Amniotic epithelial cell (primary cell): ENCODE measurements at regions not wholly inside any gene's neighbourhood (a gene's known extent, or its start where the extent isn't known, plus 50 kb on each side); places are given as distances from the start of the nearest gene placed in this dataset.
"Not testable (repeated sequence)": the region's sequence is repeated elsewhere in the genome, so short reads cannot be mapped to it uniquely, and the experiment has no call there.

Source experiments
- DNase-seq: peaks from one replicate; pipeline ENCODE4 v3.0.0-alpha.2; 2010; ENCODE audit warnings: low read depth

- no peak for DNase-seq
Observed at GRCh38 chr12:93080452-93080851, 151.4 kb upstream of the EEA1 start.

GRCh38 chr12:93080994-93081809 lies 152.1 kb upstream of the EEA1 start:
- DNase-seq, result peak; percentile 61

GRCh38 chr12:93081810-93082165 lies 152.7 kb upstream of the EEA1 start:
- DNase-seq, result no peak

- no peak for DNase-seq
Observed at GRCh38 chr12:93085383-93086287, 156.5 kb upstream of the EEA1 start.

GRCh38 chr12:93086288-93086727 lies 157.2 kb upstream of the EEA1 start:
- no peak for DNase-seq

GRCh38 chr12:93087840-93088610 lies 158.9 kb upstream of the EEA1 start:
- DNase-seq, result no peak

GRCh38 chr12:93089805-93090569 lies 160.9 kb upstream of the EEA1 start:
- peak; percentile 93 for DNase-seq

GRCh38 chr12:93090731-93091172 lies 161.7 kb upstream of the EEA1 start:
- DNase-seq, result peak; percentile 71

- DNase-seq, result no peak
Observed at GRCh38 chr12:93091886-93092648, 163.0 kb upstream of the EEA1 start.

GRCh38 chr12:93092649-93092945 lies 163.5 kb upstream of the EEA1 start:
- no peak for DNase-seq

GRCh38 chr12:93093243-93093642 lies 164.1 kb upstream of the EEA1 start:
- no peak for DNase-seq

- not testable (repeated sequence) for DNase-seq
Observed at GRCh38 chr12:93094222-93094621, 165.1 kb upstream of the EEA1 start.

- no peak for DNase-seq
Observed at GRCh38 chr12:93094988-93095737, 166.1 kb upstream of the EEA1 start.

- DNase-seq, result no peak
Observed at GRCh38 chr12:93097417-93097816, 168.3 kb upstream of the EEA1 start.

GRCh38 chr12:93098077-93098476 lies 169.0 kb upstream of the EEA1 start:
- peak; percentile 49 for DNase-seq

GRCh38 chr12:93099792-93100191 lies 170.7 kb upstream of the EEA1 start:
- peak; percentile 68 for DNase-seq

- DNase-seq, result no peak
Observed at GRCh38 chr12:93100610-93101009, 171.5 kb upstream of the EEA1 start.

- DNase-seq, result no peak
Observed at GRCh38 chr12:93101367-93101766, 172.3 kb upstream of the EEA1 start.

GRCh38 chr12:93102312-93102711 lies 173.2 kb upstream of the EEA1 start:
- DNase-seq, result no peak

GRCh38 chr12:93102744-93103143 lies 173.6 kb upstream of the EEA1 start:
- DNase-seq, result no peak
